NT2/D1 (cell line): ENCODE measurements at regions not wholly inside any gene's neighbourhood (a gene's known extent, or its start where the extent isn't known, plus 50 kb on each side); places are given as distances from the start of the nearest gene placed in this dataset.

Source experiments
- SUZ12 ChIP-seq: IDR thresholded peaks from 2 replicates; pipeline ENCODE4 v1.6.1; 2011; ENCODE audit not compliant: insufficient read length, insufficient read depth; ENCODE audit errors: extremely low read depth
- YY1 ChIP-seq: IDR thresholded peaks from 2 replicates; pipeline ENCODE4 v1.6.1; 2011; ENCODE audit not compliant: insufficient read length, insufficient read depth

- no peak for TF ChIP-seq SUZ12
- TF ChIP-seq YY1, result no peak
These were observed 121.1 kb upstream of the PDE1C start for GRCh38 chr7:32191305-32191704.
